Activated CD4-positive, alpha-beta T cell treated with anti-CD3 and anti-CD28 coated beads, Interleukin-2, amount 50 U/mL, for 24 hours (primary cell): ENCODE measurements at regions not wholly inside any gene's neighbourhood (a gene's known extent, or its start where the extent isn't known, plus 50 kb on each side); places are given as distances from the start of the nearest gene placed in this dataset.
A peak's percentile ranks its signal among the peaks of the same experiment; 100 is the strongest.
"Not testable (repeated sequence)": the region's sequence is repeated elsewhere in the genome, so short reads cannot be mapped to it uniquely, and the experiment has no call there.

ENCODE experiments used
- DNase-seq, 2 donors: peaks; one replicate each; pipeline ENCODE4 v3.0.0-alpha.2; 2020; ENCODE audit warnings: low read depth in 1 of 2, low spot score in 1 of 2

DNA sequence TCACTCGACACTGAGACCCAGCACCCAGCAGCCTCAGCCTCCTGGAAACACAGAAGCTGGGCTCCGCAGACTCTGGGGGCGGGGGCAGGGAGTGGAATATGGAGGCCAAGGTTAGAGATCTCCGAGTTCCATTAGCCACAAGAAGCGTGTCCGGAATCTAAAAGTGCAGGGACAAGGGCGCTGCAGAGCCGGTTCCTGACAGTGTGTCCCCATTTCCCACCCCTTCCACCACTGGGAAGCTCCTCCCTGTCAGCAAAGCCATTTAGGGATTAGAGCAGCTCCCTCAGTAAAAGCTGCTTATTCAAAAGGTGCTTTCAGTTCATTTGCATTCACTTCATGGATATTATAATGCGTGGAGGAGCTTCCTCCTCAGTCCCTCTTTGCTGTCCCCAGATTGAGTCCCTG is 74.1 kb upstream of the HSPA9 start:
- DNase-seq: no peak

DNA sequence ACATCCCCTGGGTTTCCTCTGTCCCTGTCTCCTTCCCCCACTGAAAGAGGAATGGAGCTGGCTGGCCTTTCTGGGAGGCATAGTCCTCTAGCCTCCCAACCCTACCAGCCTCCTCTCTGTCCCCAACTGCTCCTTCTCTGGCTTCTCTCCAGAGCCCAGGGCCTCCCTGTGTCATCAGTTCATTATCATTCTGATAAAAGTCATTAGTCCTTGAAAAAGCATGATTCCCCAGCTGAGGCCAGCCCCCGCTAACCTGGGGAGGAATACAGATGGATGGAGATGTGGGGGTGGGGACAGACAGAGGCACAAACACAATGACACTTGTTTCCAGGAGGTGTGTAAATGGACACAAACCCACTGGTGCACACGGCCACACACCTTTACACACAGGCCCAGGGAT is 73.6 kb upstream of the HSPA9 start:
- no peak for DNase-seq

DNA sequence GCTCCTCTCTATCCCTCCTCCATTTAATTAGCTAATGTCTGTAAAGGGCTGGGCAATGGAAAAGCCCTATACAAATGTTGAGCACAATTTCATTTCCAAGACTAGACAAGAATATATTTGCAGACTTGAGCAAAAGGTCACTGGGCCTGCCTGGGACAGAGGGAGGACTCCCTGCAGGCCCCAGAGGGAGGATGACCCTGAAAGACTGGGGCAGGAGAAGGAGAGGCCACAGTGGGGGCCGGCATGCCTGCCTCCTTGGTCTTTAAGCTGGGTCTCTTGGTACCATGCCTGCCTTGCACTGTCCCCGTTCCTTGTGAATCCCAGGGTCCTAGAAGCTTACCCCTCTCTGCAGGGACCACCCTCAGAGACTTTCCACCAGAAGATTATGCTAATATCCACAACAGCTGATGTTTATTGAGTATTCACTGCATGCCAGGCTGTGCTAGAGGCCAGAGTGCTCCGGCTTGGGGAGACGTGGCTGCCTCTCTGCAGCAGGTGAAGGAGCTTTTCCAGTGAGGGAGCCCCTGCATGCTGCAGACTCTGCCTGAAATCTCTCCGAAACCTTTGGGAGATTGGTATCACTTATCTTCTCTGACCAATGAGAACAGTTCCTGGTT is 72.7 kb upstream of the HSPA9 start:
- no peak for DNase-seq

DNA sequence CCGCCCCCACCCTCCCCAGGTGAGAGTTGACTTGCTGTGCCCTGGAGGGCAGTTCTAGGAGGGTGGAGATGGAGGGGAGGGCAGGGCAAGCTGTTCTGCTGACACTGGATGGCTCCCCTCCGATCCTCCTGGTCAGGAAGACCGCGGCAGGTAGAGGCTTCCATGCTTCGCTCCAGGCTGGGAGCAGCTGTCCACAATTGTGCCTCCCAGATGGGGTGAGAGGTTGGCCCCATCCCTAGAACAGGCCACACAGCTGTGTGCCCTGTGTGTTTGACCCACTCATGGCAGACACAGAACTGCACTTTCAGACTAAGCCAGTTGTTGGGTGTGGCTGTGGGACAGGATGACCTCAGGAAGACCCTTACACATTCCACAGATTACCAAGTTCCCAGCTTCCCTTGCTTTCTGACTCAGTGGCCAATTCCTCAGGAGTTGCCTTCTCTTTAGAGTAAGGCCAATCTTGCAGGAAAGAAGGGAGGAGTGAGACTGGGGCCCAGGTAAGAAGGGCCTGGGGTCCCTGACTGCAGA is 72.1 kb upstream of the HSPA9 start:
- DNase-seq: no peak

DNA sequence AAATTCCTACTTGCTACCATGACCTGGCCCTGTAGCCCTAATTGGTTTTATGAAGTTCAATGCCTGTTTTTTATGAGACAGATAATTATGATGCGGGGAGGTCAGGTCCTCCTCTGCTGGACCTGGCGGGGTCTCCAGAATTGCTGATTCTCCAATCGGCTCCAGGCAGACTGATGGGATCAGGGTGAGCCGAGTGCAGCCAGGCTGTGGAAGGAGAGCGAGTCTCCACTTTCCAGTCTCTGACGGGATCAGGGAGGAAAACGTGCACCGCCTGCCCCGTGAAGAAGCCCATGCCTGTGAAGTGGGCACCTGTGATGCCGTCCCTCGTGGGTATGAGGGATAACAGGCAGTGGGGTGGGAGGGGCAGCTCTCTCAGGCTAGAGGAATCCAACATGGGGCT is 71.5 kb upstream of the HSPA9 start:
- no peak for DNase-seq

DNA sequence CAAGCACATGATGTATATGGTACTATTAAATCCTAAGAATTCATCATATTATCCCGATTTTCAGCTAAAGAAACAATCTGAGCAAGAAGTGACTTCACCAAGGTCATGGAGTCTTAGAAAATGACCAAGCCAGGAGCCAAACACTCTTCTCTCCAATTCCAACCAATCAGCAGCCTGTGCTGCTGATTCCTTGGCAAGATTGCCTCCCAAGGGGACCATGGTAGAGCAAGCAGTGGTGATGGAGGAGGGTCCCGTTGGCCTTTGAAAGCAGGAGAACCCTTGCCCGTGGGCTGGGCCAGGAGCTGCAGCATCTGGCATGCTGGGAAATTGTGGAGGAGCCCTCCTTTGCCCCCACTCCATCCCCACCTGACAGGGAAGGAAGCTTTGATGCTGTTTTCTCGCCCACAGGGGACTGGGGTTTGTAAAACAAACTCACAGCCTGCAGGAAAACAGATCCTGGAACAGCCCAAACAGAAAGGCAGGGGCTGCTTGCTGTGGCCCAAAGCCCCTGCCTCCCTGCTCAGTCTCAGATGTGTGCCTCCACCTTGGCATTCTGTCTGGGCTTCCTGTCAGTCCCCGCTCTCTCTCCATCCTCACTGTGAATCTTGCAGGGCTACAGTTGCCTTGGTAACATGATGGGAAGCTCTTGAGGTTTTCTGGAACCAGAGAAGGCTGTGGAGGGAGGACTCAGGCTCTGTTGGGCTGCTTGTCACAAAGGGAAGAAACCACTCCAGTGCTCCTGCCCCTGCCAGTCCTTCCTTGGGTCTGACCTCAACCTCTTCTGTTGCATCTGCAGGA is 70.8 kb upstream of the HSPA9 start:
- no peak for DNase-seq

DNA sequence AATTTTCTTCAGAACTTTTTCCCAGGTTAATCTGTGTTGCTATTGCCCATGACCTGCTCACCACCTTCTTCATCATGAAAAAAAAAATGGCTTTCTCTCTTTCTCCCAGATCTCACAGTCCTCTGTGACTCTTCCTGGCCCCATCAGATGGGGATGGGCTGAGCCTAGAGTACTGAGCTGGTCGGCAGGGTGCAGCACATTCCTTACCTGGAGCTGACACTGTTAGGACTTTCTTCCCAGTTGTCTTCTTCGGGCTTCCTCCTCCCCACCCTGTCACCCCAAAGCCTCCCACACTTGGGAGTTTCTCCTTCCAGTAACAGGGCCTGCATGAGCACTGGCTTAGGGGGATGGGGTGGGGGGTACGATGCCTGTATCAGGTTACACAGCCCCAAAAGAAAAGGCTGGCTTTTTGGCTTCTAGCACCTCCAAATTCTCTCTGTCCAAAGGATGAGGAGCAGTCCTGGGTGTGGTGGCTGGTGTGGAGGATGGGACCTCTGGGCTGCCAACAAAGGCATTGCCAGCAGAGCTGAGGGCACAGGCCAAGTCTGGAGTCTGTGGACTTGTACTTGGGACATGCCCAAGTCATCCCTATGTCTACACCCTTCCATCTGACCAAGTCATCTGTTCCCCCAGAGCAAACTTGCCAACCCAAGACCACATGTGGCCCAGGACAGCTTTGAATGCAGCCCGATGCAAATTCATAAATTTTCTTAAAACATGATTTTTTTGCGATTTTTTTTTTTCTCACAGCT is 68.0 kb upstream of the HSPA9 start:
- no peak for DNase-seq

DNA sequence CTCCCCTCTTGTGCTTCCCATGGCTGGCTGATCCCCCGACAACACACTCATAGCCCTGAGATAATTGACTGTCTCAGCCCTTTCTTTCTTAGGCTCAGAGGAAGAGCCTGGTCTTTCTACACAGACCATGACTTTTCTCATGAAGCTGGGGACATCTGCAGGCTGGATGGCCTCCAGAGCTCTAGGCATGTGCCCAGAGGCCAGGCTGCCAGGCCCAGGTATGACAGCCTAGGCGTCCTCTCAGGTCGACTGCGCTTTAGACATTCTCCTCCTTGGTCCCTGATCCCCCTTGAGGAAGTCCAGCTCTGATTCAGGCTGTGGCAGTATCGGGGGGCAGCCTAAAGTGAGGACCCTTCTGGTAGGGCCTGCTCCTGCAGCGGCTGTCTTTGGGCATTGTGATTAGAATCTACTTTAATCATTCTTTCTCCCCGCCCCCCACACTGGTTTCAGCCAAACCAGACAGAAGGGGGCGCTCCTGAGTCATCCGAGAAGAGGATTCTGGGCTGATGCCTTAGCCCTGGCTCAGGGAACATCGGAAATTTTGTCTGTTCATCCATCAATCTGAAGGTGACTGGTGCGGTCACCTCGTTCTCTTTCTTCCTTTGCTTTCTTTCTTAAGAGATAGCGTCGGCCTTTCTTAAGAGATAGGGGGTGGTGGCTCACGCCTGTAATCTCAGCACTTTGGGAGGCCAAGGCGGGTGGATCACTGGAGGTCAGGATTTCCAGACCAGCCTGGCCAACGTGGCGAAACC is 66.5 kb upstream of the HSPA9 start:
- DNase-seq: peak; percentile 63 to 77

DNA sequence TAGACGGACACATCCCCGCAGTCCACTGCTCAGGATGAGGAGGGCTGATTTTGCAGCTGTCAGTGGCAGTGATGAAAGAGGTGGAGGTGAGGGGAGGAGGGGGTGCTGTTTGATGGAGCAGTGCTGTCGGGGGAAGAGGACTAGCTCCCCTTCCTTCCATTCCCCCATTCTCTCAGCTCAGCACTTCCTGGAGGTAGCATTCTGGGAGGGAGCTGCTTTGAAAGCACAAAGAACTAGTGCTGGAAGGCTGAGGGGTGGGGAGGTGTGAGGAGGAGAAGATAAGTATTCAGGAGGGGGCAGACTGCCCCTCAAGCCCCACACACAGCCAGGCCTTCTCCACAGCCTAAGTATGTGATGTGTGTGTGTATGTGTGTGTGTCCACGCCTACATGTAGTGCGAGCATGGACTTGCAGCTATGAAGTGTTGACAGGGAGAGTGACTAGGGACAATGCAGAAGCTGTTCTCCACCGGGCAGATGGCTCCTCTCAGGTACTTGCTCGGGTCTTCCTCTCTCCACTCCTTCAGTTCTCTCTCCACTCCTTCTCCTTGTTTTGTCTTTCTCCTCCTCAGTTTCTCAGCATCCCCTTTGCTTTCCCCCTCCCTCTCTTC is 65.5 kb upstream of the HSPA9 start:
- DNase-seq: no peak

DNA sequence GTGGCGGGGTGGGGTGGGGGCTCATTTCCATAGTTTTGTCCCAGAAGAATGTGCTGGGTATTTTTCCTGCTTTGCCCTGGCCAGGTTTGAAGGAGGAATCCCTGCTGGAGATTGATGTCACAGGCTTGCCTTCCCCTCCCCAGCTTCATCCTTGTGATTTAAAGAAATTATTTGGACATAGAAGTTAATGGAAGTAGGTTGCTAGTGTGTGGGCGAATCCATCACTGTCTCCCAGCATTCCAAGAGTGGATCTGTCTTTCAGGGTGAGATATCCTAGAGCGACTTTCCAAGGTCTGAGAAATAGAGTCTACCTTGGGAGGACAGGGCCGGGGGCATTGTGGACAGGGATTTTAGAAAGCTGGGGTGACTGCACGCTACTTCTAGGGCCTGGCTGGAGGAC is 64.9 kb upstream of the HSPA9 start:
- no peak for DNase-seq

DNA sequence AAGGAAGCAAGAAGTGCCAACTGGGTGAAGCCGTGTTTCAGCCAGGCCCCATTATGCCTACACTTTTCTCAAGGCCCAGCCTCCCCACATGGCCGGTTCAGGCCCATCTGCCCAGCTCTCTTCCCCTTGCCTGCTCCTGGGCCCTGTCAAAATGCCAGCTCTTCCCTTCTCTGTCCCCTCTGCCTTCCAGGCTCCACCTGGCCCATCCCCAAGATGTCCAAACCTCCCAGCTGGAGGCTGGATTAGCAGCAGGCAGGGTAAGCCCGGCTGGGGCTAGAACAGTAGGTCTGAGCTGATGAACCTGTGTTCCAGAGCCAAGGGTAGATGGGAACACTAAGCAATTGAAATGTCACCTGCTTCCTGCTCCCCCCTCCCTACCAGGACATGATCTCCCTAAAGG is 64.1 kb upstream of the HSPA9 start:
- no peak for DNase-seq

DNA sequence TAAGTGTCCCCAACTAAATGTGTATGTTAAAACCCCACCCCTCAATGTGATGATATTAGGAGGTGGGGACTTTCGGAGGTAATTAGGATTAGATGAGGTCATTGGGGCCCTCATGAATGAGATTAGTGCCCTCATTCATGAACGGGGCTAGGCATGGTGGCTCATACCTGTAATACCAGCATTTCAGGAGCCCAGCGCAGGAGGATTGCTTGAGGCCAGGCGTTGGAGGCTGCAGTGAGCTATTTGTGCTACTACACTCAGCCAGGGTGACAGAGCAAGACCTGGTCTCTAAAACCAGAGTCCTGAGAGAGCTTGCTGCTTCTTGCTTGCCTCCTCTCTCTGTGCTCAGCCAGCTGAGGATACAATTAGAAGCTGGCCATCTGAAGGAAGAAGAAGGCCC is 62.1 kb upstream of the HSPA9 start:
- no peak for DNase-seq

DNA sequence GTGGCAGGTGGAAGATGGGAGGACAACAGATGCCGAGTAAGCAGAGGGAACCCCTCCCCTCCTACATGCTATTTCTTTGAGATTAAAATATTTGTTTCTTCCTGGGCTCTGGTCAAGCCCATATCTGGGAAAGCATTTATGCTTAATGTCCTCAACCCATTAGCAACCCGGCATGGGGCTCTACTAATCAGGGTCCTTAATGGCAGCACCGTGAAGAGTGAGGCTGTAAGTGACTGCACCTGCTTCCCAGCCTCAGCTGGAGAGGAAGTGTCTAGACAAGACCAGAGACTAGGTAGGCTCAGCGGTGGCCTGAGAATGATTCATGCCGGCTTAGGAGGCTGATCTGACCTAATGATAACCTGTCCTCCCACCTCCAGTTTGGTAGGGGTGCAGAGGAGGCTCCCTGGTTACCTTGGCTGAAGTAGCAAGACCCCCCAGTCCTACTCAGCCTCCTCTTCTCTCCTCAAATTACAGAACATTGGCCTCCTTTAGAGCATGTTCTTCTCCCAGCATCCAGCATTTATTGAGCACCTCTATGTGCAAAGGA is 61.3 kb upstream of the HSPA9 start:
- no peak for DNase-seq

DNA sequence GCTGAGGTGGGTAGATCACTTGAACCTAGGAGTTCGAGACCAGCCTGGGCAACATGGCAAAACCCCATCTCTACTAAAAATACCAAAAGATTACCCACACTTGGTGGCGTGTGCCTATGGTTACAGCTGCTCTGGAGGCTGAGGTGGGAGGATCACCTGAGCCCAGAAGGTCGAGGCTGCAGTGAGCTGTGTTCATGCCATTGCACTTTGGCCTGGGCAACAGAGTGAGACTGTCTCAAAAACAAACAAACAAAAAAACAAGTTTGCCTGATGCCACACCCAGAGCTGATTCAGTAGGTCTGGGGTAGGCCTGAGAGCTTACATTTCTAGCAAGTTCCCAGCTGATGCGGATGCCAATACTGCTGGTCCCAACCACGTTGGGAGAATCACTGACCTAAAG is 60.5 kb upstream of the HSPA9 start:
- no peak for DNase-seq

DNA sequence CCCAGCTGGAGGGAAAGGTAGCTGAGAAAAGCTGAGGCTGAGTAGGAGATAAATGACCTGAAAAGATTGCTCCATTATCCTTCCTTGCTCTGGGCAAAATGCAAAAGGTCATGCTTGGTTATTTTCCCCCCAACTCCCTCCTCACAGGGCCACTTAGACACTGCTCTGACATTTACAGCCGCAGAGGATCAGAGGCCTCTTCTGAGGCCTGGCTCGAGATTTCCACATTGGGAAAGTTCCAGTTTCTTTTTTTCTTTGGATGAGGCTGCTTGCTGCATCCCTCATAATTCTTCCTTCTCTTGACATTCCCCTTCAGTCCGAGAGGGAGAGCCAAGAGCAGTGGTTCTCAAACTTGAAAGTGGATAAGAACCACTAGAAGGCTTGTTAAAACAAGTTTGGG is 60.1 kb upstream of the HSPA9 start:
- DNase-seq: no peak

DNA sequence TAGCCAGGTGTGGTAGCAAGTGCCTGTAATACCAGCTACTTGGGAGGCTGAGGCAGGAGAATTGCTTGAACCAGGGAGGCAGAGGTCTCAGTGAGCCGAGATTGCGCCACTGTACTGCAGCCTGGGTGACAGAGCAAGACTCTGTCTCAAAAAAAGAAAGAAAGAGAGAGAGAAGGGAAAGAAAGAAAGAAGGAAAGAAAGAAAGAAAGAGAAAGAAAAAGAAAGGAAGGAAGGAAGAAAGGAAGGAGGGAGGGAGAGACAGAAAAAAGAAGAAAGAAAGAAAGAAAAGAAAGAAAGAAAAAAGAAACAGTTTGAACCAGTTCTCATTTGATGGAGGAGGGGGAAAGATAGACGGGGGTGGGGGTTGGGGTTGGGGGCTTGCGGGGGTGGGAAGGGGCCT is 59.6 kb upstream of the HSPA9 start:
- not testable (repeated sequence) for DNase-seq

DNA sequence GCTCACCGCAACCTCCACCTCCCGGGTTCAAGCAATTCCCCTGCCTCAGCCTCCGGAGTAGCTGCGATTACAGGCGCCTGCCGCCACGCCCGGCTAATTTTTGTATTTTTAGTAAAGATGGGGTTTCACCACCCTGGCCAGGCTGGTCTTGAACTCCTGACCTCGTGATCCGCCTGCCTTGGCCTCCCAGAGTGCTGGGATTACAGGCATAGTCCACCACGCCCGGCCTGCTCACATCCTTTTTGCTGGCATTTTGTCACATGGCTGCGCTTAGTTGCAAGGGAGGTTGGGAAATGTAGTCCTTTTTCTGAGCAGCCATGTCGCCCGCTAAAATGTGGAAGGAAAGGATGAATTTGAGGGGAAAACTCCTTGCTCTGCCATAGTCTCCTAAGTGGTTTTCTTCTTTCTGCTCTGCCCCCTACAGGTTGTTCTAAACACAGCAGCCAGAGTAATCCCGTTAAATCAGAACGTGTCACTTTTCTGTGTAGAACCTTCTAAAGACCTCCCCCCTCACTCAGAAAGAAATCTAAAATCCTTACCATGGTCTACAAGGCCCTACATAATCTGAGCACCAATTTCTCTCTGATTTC is 57.8 kb upstream of the HSPA9 start:
- DNase-seq: no peak

DNA sequence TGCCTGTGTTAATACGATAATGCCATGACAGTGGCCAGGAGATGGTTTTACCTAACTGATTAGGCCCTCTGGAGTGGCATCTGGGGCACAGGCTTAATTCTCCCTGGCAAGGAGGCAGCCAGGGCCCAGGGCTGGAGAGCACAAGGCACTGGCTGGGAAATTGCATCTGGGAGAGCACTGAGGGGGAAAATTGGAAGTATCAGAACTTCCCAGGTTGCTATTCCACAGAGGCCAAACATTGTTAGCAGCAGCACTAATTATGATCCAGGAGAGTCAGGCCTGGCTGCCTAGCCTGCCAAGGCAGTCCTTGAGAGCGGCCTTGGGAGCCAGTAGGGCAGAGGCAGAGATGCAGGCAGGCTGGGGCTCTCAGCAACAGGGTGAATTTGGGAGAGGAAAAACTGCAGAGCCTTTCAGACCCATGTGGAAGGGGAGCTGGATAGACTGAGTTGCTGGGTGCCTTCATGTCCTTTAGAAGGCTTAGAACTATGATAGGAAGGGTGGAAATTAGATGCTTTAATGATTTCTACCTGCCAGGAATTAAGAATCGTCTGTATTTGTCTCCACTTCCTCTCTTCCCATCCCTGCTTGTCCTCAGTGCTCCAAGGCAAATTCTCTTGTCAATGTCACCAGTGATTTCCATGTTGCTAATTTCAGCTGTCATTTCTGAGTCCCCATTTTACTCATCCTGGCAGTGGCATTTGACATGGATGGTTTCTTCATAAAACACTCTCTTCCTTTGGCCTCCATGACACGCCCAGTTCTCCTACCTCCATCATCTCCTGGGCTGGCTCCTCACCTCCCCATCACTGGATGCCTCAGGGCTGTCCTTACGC is 56.1 kb upstream of the HSPA9 start:
- no peak for DNase-seq

DNA sequence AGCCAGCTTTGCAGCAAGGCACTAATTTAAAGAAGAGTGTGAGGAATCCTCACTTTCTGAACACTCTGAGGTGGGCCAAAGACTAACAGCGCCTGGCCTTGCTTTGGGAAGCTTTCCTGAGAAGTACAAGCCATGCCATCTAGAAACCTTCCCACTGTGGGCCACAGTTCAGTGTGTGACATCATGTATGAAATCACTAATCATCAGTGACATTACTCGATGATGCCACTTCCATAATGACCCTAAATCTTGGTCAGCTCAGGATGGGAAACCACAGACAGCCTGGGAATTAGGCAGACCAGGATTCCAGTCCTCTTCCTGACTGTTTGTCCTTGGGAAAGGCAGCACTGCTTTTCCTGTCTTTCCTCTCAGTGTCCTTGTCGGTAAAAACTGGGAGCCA is 54.2 kb upstream of the HSPA9 start:
- no peak for DNase-seq
